Natural killer cell (primary cell): ENCODE measurements at regions not wholly inside any gene's neighbourhood (a gene's known extent, or its start where the extent isn't known, plus 50 kb on each side); places are given as distances from the start of the nearest gene placed in this dataset.

Experiments
- ATAC-seq, 3 donors: fragments of 150-1000 bp in 2 of 3; fragments of 200-7000 bp in 1 of 3; cut with Tn5 transposase; 1 replicate in 1 of 3; 2 replicates in 2 of 3; pipeline ENCODE4 v1.10.0; 2021; ENCODE audit warnings: mild to moderate bottlenecking in 2 of 3, moderate library complexity in 2 of 3
- DNase-seq, 2 donors: peaks; one replicate each; pipeline versions ENCODE4 v3.0.0 to v3.0.0-alpha.2; 2013 to 2021; ENCODE audit warnings: mixed read lengths in 1 of 2
- H3K27ac ChIP-seq: one replicate; pipeline ENCODE4 v1.5.1; 2013; ENCODE audit warnings: mild to moderate bottlenecking, low read length
- H3K27me3 ChIP-seq: one replicate; pipeline ENCODE4 v1.6.1; 2013; ENCODE audit warnings: low read length; ENCODE audit not compliant: control insufficient read depth, insufficient read depth
- H3K36me3 ChIP-seq: one replicate; pipeline ENCODE4 v1.6.1; 2013; ENCODE audit warnings: low read length; ENCODE audit not compliant: control insufficient read depth, insufficient read depth
- H3K4me1 ChIP-seq: one replicate; pipeline ENCODE4 v1.6.1; 2013; ENCODE audit warnings: low read length; ENCODE audit not compliant: control insufficient read depth, insufficient read depth
- H3K4me3 ChIP-seq: one replicate; pipeline ENCODE4 v1.5.1; 2013; ENCODE audit warnings: low read length
- H3K9me3 ChIP-seq: one replicate; pipeline ENCODE4 v1.6.1; 2013; ENCODE audit warnings: low read length; ENCODE audit not compliant: control insufficient read depth, insufficient read depth
- H3K27ac Mint-ChIP-seq, 2 donors: one replicate each; pipeline ENCODE4 v1.8.0; 2022; ENCODE audit warnings: mild to moderate bottlenecking in 2 of 2, mixed read lengths in 2 of 2, moderate library complexity in 1 of 2
- H3K27me3 Mint-ChIP-seq, 2 donors: one replicate each; pipeline ENCODE4 v1.8.0; 2022; ENCODE audit warnings: low read depth in 2 of 2, mixed read lengths in 2 of 2
- H3K36me3 Mint-ChIP-seq: one replicate; pipeline ENCODE4 v1.8.0; 2022; ENCODE audit warnings: mixed read lengths
- H3K4me1 Mint-ChIP-seq, 2 donors: one replicate each; pipeline ENCODE4 v1.8.0; 2022; ENCODE audit warnings: mixed read lengths in 2 of 2
- H3K4me3 Mint-ChIP-seq: one replicate; pipeline ENCODE4 v1.8.0; 2022; ENCODE audit warnings: mild to moderate bottlenecking, moderate library complexity, mixed read lengths
- H3K9me3 Mint-ChIP-seq, 2 donors: one replicate each; pipeline ENCODE4 v1.8.0; 2022; ENCODE audit warnings: mixed read lengths in 2 of 2
- CTCF ChIP-seq: fragments of 200-600 bp; IDR thresholded peaks from one replicate; pipeline ENCODE4 v1.8.0; 2022; ENCODE audit warnings: antibody characterized with exemption
- WGBS: methylation state at CpG from one replicate; pipeline ENCODE4 v1.1.7; 2013; ENCODE audit warnings: missing lambda C conversion rate; ENCODE audit not compliant: insufficient coverage; 5-methylcytosine and 5-hydroxymethylcytosine counted together
- intact Hi-C: fragments of 100-400 bp; cut with micrococcal nuclease; formaldehyde crosslinking; loops from one replicate; pipeline ENCODE4 v1.14.2; 2022

GRCh38 chr7:148950806-148951205 lies 66.7 kb upstream of the EZH2 start:
- no peaks in the 10 kb centered on the region for H3K27me3 ChIP-seq
- ATAC-seq (no peak), DNase-seq (no peak)
- no peak overlapping the region for H3K27ac Mint-ChIP-seq
- H3K36me3 ChIP-seq = no peaks in the 10 kb centered on the region
- no peaks in the 10 kb centered on the region for H3K4me1 Mint-ChIP-seq
- H3K4me3 ChIP-seq = no peak overlapping the region
- intact Hi-C loops = no loop called here
- peaks cover 0 to 2% of the 10 kb centered on the region in 2 donors for H3K27me3 Mint-ChIP-seq
- H3K36me3 Mint-ChIP-seq = no peaks in the 10 kb centered on the region
- no peaks in the 10 kb centered on the region for H3K9me3 ChIP-seq
- TF ChIP-seq CTCF = no peak
- no peak overlapping the region for H3K4me3 Mint-ChIP-seq
- H3K27ac ChIP-seq = no peak overlapping the region
- no peaks in the 10 kb centered on the region for H3K9me3 Mint-ChIP-seq
- H3K4me1 ChIP-seq = no peaks in the 10 kb centered on the region
- 97% methylated on average over 4 of the region's 4 CpGs for WGBS

- ATAC-seq (no peak), DNase-seq (no peak)
- no peaks in the 10 kb centered on the region for H3K36me3 ChIP-seq
- no peak for TF ChIP-seq CTCF
- peaks cover 7% of the 10 kb centered on the region for H3K4me1 ChIP-seq
- Mint-ChIP-seq H3K4me1 (peaks cover 6 to 10% of the 10 kb centered on the region in 2 donors), H3K4me3 (no peak overlapping the region), H3K9me3 (no peaks in the 10 kb centered on the region), H3K27ac (no peak overlapping the region), H3K36me3 (no peaks in the 10 kb centered on the region), H3K27me3 (no peaks in the 10 kb centered on the region)
- intact Hi-C loops = loop anchor here (5.0 to 10.0 kb wide), 2 partner anchors 42 to 240 kb away; no protein-coding TSS in a partner anchor
- 90% methylated on average over 7 of the region's 8 CpGs for WGBS
- no peak overlapping the region for H3K4me3 ChIP-seq
- no peak overlapping the region for H3K27ac ChIP-seq
- no peaks in the 10 kb centered on the region for H3K27me3 ChIP-seq
- no peaks in the 10 kb centered on the region for H3K9me3 ChIP-seq
Measured at GRCh38 chr7:148944935-148945934, 61.1 kb upstream of the EZH2 start.

- WGBS = 3% methylated on average over 11 of the region's 17 CpGs
- H3K27me3 ChIP-seq = no peaks in the 10 kb centered on the region
- no peaks in the 10 kb centered on the region for H3K9me3 ChIP-seq
- ATAC-seq = peak; percentile 63 to 69 (median 69)
- peaks cover 7% of the 10 kb centered on the region for H3K4me1 ChIP-seq
- Mint-ChIP-seq H3K9me3 (no peaks in the 10 kb centered on the region), H3K4me1 (peaks cover 6 to 13% of the 10 kb centered on the region in 2 donors), H3K4me3 (peak overlapping the region; percentile 94), H3K36me3 (no peaks in the 10 kb centered on the region), H3K27ac (peak overlapping the region; percentile 95), H3K27me3 (no peaks in the 10 kb centered on the region)
- H3K36me3 ChIP-seq = no peaks in the 10 kb centered on the region
- peak; percentile 46 for TF ChIP-seq CTCF
- peak overlapping the region; percentile 79 for H3K27ac ChIP-seq
- DNase-seq = peak; percentile 50 to 84
- intact Hi-C loops = loop anchor here (1.0 to 10.0 kb wide), 4 partner anchors 46 to 237 kb away; partner anchors contain the start of gene EZH2
- peak overlapping the region; percentile 85 for H3K4me3 ChIP-seq
Measured at GRCh38 chr7:148941598-148942275, 57.6 kb upstream of the EZH2 start.
